AG04450 (cell line): ENCODE measurements at regions not wholly inside any gene's neighbourhood (a gene's known extent, or its start where the extent isn't known, plus 50 kb on each side); places are given as distances from the start of the nearest gene placed in this dataset.

Source experiments
- CTCF ChIA-PET: fragments of 300-600, 350-600 bp; formaldehyde crosslinking; extraction: SDS; loops from one replicate; lab custom pipeline; 2022; ENCODE audit warnings: antibody characterized with exemption, inconsistent platforms; lab: Charles Lee
- POLR2A ChIA-PET: fragments of 350-600 bp; formaldehyde crosslinking; extraction: SDS; loops from one replicate; lab custom pipeline; 2021; ENCODE audit warnings: antibody characterized with exemption, inconsistent platforms; lab: Yijun Ruan, JAX
- DNase-seq: peaks from one replicate; pipeline ENCODE4 v3.0.0-alpha.2; 2011; ENCODE audit warnings: low read depth, low spot score
- H3K27ac ChIP-seq: one replicate; pipeline ENCODE4 v1.5.1; 2012; ENCODE audit warnings: low read depth, low read length, control low read depth
- H3K27me3 ChIP-seq: one replicate; pipeline ENCODE4 v1.6.0; 2012; ENCODE audit warnings: low read length; ENCODE audit not compliant: control insufficient read depth, insufficient read depth
- H3K4me3 ChIP-seq: 2 replicates; pipeline ENCODE4 v1.5.1; 2011; ENCODE audit warnings: mild to moderate bottlenecking, low read depth, low read length, control low read depth
- H3K9me3 ChIP-seq: 2 replicates; pipeline ENCODE4 v1.5.1; 2012; ENCODE audit warnings: low read length; ENCODE audit not compliant: control insufficient read depth, insufficient read depth
- TF ChIP-seq, protein P1 (sequence below): IDR thresholded peaks from 2 replicates; pipeline ENCODE4 v1.5.1; 2011; ENCODE audit warnings: low read depth, low read length, control low read depth, inconsistent platforms

- H3K4me3 ChIP-seq, result no peak overlapping the region
- ChIA-PET POLR2A (no interaction called here), CTCF (no interaction called here)
- peaks cover 7% of the 10 kb centered on the region for H3K9me3 ChIP-seq
- no peaks in the 10 kb centered on the region for H3K27me3 ChIP-seq
- DNase-seq, result no peak
- no peak overlapping the region for H3K27ac ChIP-seq
- TF ChIP-seq, protein P1, sequence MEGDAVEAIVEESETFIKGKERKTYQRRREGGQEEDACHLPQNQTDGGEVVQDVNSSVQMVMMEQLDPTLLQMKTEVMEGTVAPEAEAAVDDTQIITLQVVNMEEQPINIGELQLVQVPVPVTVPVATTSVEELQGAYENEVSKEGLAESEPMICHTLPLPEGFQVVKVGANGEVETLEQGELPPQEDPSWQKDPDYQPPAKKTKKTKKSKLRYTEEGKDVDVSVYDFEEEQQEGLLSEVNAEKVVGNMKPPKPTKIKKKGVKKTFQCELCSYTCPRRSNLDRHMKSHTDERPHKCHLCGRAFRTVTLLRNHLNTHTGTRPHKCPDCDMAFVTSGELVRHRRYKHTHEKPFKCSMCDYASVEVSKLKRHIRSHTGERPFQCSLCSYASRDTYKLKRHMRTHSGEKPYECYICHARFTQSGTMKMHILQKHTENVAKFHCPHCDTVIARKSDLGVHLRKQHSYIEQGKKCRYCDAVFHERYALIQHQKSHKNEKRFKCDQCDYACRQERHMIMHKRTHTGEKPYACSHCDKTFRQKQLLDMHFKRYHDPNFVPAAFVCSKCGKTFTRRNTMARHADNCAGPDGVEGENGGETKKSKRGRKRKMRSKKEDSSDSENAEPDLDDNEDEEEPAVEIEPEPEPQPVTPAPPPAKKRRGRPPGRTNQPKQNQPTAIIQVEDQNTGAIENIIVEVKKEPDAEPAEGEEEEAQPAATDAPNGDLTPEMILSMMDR, result no peak
Observed at GRCh38 chr20:50301165-50301564, 110.5 kb downstream of the CEBPB start.

- CTCF ChIA-PET, result no interaction called here
- no peaks in the 10 kb centered on the region for H3K27me3 ChIP-seq
- TF ChIP-seq, protein P1, result no peak
- H3K27ac ChIP-seq, result no peak overlapping the region
- H3K4me3 ChIP-seq, result no peak overlapping the region
- DNase-seq, result no peak
- POLR2A ChIA-PET, result no interaction called here
- H3K9me3 ChIP-seq, result peaks cover 7% of the 10 kb centered on the region
Observed at GRCh38 chr20:50301712-50302111, 111.1 kb downstream of the CEBPB start.

- H3K27ac ChIP-seq, result peak overlapping the region; percentile 78
- TF ChIP-seq, protein P1, result no peak
- ChIA-PET POLR2A (no interaction called here), CTCF (interaction anchor here (0.7 kb wide), 1 partner anchor 1115 kb away, joined by 4 read pairs; no protein-coding TSS in a partner anchor)
- no peak overlapping the region for H3K4me3 ChIP-seq
- no peaks in the 10 kb centered on the region for H3K27me3 ChIP-seq
- peaks cover 7% of the 10 kb centered on the region for H3K9me3 ChIP-seq
- DNase-seq, result no peak
Observed at GRCh38 chr20:50302341-50303057, 111.9 kb downstream of the CEBPB start.

DNA sequence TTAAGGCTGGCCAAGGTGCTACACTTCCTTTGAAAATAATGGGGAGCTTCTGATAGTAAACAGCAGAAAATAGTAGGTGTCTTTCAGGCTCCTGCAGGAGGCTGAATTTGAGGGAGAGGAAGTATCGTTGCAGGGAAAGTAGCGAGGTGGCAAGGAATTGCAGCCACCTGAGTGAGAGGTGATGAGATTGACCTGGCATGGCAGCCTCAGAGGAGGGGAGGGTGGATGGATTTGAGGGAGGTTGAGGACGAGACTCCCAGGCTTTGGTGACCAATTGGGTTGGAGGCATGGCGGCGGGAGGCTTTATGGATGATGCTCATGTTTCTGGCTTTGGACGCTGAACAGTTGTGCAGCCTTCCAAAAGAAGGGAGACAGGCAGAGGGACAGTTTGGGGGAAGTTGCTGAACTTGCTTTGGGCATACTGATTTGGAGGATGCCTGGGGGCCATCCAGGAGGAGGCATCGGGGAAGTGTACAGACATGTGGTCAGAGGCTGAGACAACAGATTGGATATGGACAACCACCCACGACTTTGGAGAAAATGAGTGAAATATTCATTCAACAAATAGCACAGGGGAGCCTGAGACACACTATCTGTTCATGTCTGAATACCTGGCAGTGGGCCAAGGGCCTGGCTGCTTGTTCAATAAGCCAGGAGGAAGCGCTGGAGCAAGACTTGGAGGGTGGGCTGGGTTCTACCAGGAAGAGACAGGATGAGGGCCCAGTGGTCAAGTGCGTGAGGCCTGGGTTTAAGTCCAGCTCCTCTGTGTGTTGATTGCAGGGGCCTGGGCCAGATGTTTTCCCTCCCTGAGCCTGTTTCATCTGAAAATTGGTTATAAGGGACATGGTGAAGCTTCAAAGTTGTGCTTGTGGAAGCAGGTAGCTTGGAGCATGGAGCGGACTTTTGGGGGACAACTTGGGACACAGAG lies 113.2 kb downstream of the CEBPB start:
- H3K4me3 ChIP-seq, result no peak overlapping the region
- H3K9me3 ChIP-seq, result peaks cover 7% of the 10 kb centered on the region
- DNase-seq, result no peak
- TF ChIP-seq, protein P1, result no peak
- no peaks in the 10 kb centered on the region for H3K27me3 ChIP-seq
- ChIA-PET POLR2A (interaction anchor here (0.7 to 2.2 kb wide), 4 partner anchors 11 to 83 kb away, joined by 3 to 10 read pairs (median 4); no protein-coding TSS in a partner anchor), CTCF (interaction anchor here (0.5 to 1.2 kb wide), 2 partner anchors 80 to 421 kb away, joined by 3 to 6 read pairs; no protein-coding TSS in a partner anchor)
- peak overlapping the region; percentile 99 for H3K27ac ChIP-seq
